ENCODE measurements at regions not wholly inside any gene's neighbourhood (a gene's known extent, or its start where the extent isn't known, plus 50 kb on each side); places are given as distances from the start of the nearest gene placed in this dataset.

GRCh38 chr18:24601585-24601984 is 141.1 kb downstream of the HRH4 start:
- no peak for TF ChIP-seq CTCF (IDR thresholded peaks at IDR 0.05)
- no peak for TF ChIP-seq EP300 (IDR thresholded peaks at IDR 0.05)
- no peak for TF ChIP-seq POLR2A (IDR thresholded peaks at IDR 0.05)
- no peak for TF ChIP-seq POLR2AphosphoS5 (IDR thresholded peaks at IDR 0.05)
